H4 (cell line): ENCODE measurements at regions not wholly inside any gene's neighbourhood (a gene's known extent, or its start where the extent isn't known, plus 50 kb on each side); places are given as distances from the start of the nearest gene placed in this dataset.

Experiments
- DNase-seq: peaks from one replicate; pipeline ENCODE4 v3.0.0-alpha.2; 2015; ENCODE audit warnings: low spot score

GRCh38 chr12:123078120-123078465 is 72.8 kb downstream of the PITPNM2 start:
- DNase-seq = no peak

GRCh38 chr12:123077298-123078119 is 73.4 kb downstream of the PITPNM2 start:
- no peak for DNase-seq

- DNase-seq = no peak
Measured at GRCh38 chr12:123076604-123077297, 74.1 kb downstream of the PITPNM2 start.

- peak; percentile 61 for DNase-seq
Measured at GRCh38 chr12:123075646-123076171, 75.2 kb downstream of the PITPNM2 start.

- no peak for DNase-seq
Measured at GRCh38 chr12:123075087-123075645, 75.7 kb downstream of the PITPNM2 start.

- DNase-seq = no peak
Measured at GRCh38 chr12:123073962-123074801, 76.7 kb downstream of the PITPNM2 start.

- no peak for DNase-seq
Measured at GRCh38 chr12:123073292-123073691, 77.6 kb downstream of the PITPNM2 start.

GRCh38 chr12:123071857-123072256 is 79.0 kb downstream of the PITPNM2 start:
- no peak for DNase-seq

GRCh38 chr12:123071099-123071800 is 79.6 kb downstream of the PITPNM2 start:
- DNase-seq = no peak

GRCh38 chr12:123070267-123071081 is 80.4 kb downstream of the PITPNM2 start:
- no peak for DNase-seq

- no peak for DNase-seq
Measured at GRCh38 chr12:123069436-123070266, 81.2 kb downstream of the PITPNM2 start.

GRCh38 chr12:123067654-123068053 is 83.2 kb downstream of the PITPNM2 start:
- no peak for DNase-seq

- DNase-seq = no peak
Measured at GRCh38 chr12:123066384-123066710, 84.5 kb downstream of the PITPNM2 start.

GRCh38 chr12:123065676-123066383 is 85.1 kb downstream of the PITPNM2 start:
- DNase-seq = no peak

- DNase-seq = no peak
Measured at GRCh38 chr12:123064885-123065619, 84.6 kb downstream of the ARL6IP4 start.

GRCh38 chr12:123064366-123064765 is 83.9 kb downstream of the ARL6IP4 start:
- no peak for DNase-seq

- no peak for DNase-seq
Measured at GRCh38 chr12:123063535-123063934, 83.1 kb downstream of the ARL6IP4 start.
